Activated CD8-positive, alpha-beta T cell treated with anti-CD3 and anti-CD28 coated beads for 36 hours (primary cell): ENCODE measurements at regions not wholly inside any gene's neighbourhood (a gene's known extent, or its start where the extent isn't known, plus 50 kb on each side); places are given as distances from the start of the nearest gene placed in this dataset.

Source experiments
- ATAC-seq: fragments of 200-7000 bp; cut with Tn5 transposase; one replicate; pipeline ENCODE4 v1.10.0; 2021; ENCODE audit warnings: mild to moderate bottlenecking, moderate library complexity
- CTCF ChIA-PET: fragments of 350-600 bp; sonication (Branson Sonifier 250); formaldehyde crosslinking; loops from one replicate; lab custom pipeline; 2021; ENCODE audit warnings: antibody characterized with exemption; lab: Charles Lee
- POLR2A ChIA-PET: fragments of 350-600 bp; sonication (Branson Sonifier 250); formaldehyde crosslinking; loops from one replicate; lab custom pipeline; 2021; ENCODE audit warnings: antibody characterized with exemption; lab: Charles Lee
- DNase-seq: peaks from one replicate; pipeline ENCODE4 v3.0.0-alpha.2; 2020
- H3K27ac Mint-ChIP-seq: one replicate; pipeline ENCODE4 v1.8.0; 2021; ENCODE audit warnings: mild to moderate bottlenecking, mixed read lengths
- H3K27me3 Mint-ChIP-seq: one replicate; pipeline ENCODE4 v1.8.0; 2021; ENCODE audit warnings: mixed read lengths
- H3K36me3 Mint-ChIP-seq: one replicate; pipeline ENCODE4 v1.8.0; 2021; ENCODE audit warnings: low read depth, mixed read lengths
- H3K4me1 Mint-ChIP-seq: one replicate; pipeline ENCODE4 v1.8.0; 2021; ENCODE audit warnings: low read depth, mixed read lengths
- H3K4me3 Mint-ChIP-seq: one replicate; pipeline ENCODE4 v1.8.0; 2021; ENCODE audit warnings: mild to moderate bottlenecking, moderate library complexity, mixed read lengths
- H3K9me3 Mint-ChIP-seq: one replicate; pipeline ENCODE4 v1.8.0; 2021; ENCODE audit warnings: mixed read lengths
- intact Hi-C: fragments of 100-400 bp; cut with micrococcal nuclease; formaldehyde crosslinking; loops from one replicate; pipeline ENCODE4 v1.10.0; 2022
- TF ChIP-seq, protein P1 (sequence below): fragments of 200-600 bp; IDR thresholded peaks from one replicate; pipeline ENCODE4 v1.8.0; 2022; ENCODE audit warnings: antibody characterized with exemption, mild to moderate bottlenecking

DNA sequence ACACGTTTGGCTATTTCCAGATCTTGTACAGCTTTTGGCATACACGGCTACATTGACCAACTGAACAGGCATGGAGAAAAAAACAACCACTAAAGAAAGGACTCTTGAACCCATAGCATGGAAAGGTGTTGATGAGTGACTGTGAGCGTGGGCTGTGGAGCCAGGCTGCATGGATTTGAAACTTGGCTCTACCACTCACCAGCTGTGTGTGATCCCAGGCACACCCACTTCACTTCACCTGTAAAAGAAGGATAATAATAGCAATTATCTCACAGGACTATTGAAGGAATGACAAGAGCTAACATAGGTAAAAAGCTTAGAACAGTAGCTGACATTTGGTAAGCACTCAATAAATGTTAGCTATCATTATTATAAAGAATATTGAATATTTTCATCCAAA lies 301.7 kb upstream of the CPEB2 start:
- peaks cover 21% of the 10 kb centered on the region for H3K27me3 Mint-ChIP-seq
- intact Hi-C loops, result no loop called here
- DNase-seq (no peak), ATAC-seq (no peak)
- H3K36me3 Mint-ChIP-seq, result no peaks in the 10 kb centered on the region
- H3K27ac Mint-ChIP-seq, result no peak overlapping the region
- H3K9me3 Mint-ChIP-seq, result no peaks in the 10 kb centered on the region
- H3K4me1 Mint-ChIP-seq, result no peaks in the 10 kb centered on the region
- TF ChIP-seq, protein P1, sequence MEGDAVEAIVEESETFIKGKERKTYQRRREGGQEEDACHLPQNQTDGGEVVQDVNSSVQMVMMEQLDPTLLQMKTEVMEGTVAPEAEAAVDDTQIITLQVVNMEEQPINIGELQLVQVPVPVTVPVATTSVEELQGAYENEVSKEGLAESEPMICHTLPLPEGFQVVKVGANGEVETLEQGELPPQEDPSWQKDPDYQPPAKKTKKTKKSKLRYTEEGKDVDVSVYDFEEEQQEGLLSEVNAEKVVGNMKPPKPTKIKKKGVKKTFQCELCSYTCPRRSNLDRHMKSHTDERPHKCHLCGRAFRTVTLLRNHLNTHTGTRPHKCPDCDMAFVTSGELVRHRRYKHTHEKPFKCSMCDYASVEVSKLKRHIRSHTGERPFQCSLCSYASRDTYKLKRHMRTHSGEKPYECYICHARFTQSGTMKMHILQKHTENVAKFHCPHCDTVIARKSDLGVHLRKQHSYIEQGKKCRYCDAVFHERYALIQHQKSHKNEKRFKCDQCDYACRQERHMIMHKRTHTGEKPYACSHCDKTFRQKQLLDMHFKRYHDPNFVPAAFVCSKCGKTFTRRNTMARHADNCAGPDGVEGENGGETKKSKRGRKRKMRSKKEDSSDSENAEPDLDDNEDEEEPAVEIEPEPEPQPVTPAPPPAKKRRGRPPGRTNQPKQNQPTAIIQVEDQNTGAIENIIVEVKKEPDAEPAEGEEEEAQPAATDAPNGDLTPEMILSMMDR, result no peak
- ChIA-PET CTCF (no interaction called here), POLR2A (no interaction called here)
- no peak overlapping the region for H3K4me3 Mint-ChIP-seq

GRCh38 chr4:14701389-14701788 lies 300.9 kb upstream of the CPEB2 start:
- intact Hi-C loops, result no loop called here
- no peaks in the 10 kb centered on the region for H3K9me3 Mint-ChIP-seq
- no peaks in the 10 kb centered on the region for H3K36me3 Mint-ChIP-seq
- no peak for DNase-seq
- H3K27ac Mint-ChIP-seq, result no peak overlapping the region
- TF ChIP-seq, protein P1, result no peak
- no peak for ATAC-seq
- no peaks in the 10 kb centered on the region for H3K4me1 Mint-ChIP-seq
- ChIA-PET CTCF (no interaction called here), POLR2A (no interaction called here)
- H3K27me3 Mint-ChIP-seq, result peaks cover 22% of the 10 kb centered on the region
- H3K4me3 Mint-ChIP-seq, result no peak overlapping the region

- ChIA-PET POLR2A (no interaction called here), CTCF (no interaction called here)
- Mint-ChIP-seq H3K27ac (no peak overlapping the region), H3K4me1 (no peaks in the 10 kb centered on the region), H3K36me3 (no peaks in the 10 kb centered on the region), H3K4me3 (no peak overlapping the region), H3K9me3 (no peaks in the 10 kb centered on the region), H3K27me3 (peaks cover 22% of the 10 kb centered on the region)
- ATAC-seq, result no peak
- DNase-seq, result no peak
- TF ChIP-seq, protein P1, result no peak
- intact Hi-C loops, result no loop called here
Observed at GRCh38 chr4:14701896-14702295, 300.4 kb upstream of the CPEB2 start.

- Mint-ChIP-seq H3K36me3 (no peaks in the 10 kb centered on the region), H3K27me3 (peaks cover 12% of the 10 kb centered on the region), H3K9me3 (no peaks in the 10 kb centered on the region), H3K4me1 (no peaks in the 10 kb centered on the region), H3K27ac (no peak overlapping the region), H3K4me3 (no peak overlapping the region)
- no peak for DNase-seq
- CTCF ChIA-PET, result no interaction called here
- no peak for ATAC-seq
- TF ChIP-seq, protein P1, result no peak
- POLR2A ChIA-PET, result no interaction called here
- intact Hi-C loops, result no loop called here
Observed at GRCh38 chr4:14708574-14708973, 293.7 kb upstream of the CPEB2 start.

DNA sequence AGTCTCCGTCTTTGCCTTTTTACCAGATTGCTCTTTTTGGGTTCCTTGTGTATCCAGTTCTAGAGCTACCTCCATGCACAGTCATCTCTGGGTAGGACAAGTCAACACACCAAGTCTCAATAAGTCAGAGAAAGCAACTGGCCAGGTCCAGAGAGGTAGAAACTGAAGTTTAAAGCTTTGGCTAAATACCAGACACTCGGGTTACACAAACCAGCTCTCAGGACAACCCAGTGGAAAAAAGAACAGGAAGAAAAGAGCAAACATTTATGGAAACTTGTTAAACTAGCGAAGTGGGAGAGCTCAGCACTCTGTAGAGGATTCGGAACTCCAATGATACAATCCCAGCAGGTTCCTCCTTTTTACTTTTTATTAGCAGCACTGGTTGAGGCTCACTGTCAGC lies 291.0 kb upstream of the CPEB2 start:
- DNase-seq, result no peak
- TF ChIP-seq, protein P1, result no peak
- peaks cover 10% of the 10 kb centered on the region for H3K27me3 Mint-ChIP-seq
- no peaks in the 10 kb centered on the region for H3K4me1 Mint-ChIP-seq
- no peak for ATAC-seq
- POLR2A ChIA-PET, result no interaction called here
- H3K27ac Mint-ChIP-seq, result no peak overlapping the region
- H3K36me3 Mint-ChIP-seq, result no peaks in the 10 kb centered on the region
- intact Hi-C loops, result no loop called here
- no peaks in the 10 kb centered on the region for H3K9me3 Mint-ChIP-seq
- CTCF ChIA-PET, result no interaction called here
- H3K4me3 Mint-ChIP-seq, result no peak overlapping the region
